HG02678 (cell line): ENCODE measurements at regions not wholly inside any gene's neighbourhood (a gene's known extent, or its start where the extent isn't known, plus 50 kb on each side); places are given as distances from the start of the nearest gene placed in this dataset.

Experiments used
- ATAC-seq: cut with Tn5 transposase; IDR thresholded peaks from one replicate; pipeline ENCODE4 v1.9.1; 2021; ENCODE audit warnings: mild to moderate bottlenecking, moderate library complexity; ENCODE audit not compliant: unreplicated experiment

GRCh38 chr2:236688157-236688556 lies 118.5 kb downstream of the ACKR3 start:
- ATAC-seq: no peak

- ATAC-seq: no peak
Measured at GRCh38 chr2:236688563-236689392, 119.2 kb downstream of the ACKR3 start.

- no peak for ATAC-seq
Measured at GRCh38 chr2:236689393-236689700, 119.7 kb downstream of the ACKR3 start.

- no peak for ATAC-seq
Measured at GRCh38 chr2:236689981-236690380, 120.4 kb downstream of the ACKR3 start.

- ATAC-seq: no peak
Measured at GRCh38 chr2:236690726-236691125, 121.1 kb downstream of the ACKR3 start.

GRCh38 chr2:236691799-236692167 lies 122.2 kb downstream of the ACKR3 start:
- ATAC-seq: no peak

- ATAC-seq: no peak
Measured at GRCh38 chr2:236692937-236693336, 123.3 kb downstream of the ACKR3 start.

GRCh38 chr2:236693531-236693930 lies 123.9 kb downstream of the ACKR3 start:
- ATAC-seq: no peak

- no peak for ATAC-seq
Measured at GRCh38 chr2:236694146-236694888, 124.7 kb downstream of the ACKR3 start.

- no peak for ATAC-seq
Measured at GRCh38 chr2:236696834-236697233, 127.2 kb downstream of the ACKR3 start.

GRCh38 chr2:236698016-236698627 lies 128.5 kb downstream of the ACKR3 start:
- no peak for ATAC-seq

GRCh38 chr2:236700703-236701102 lies 131.1 kb downstream of the ACKR3 start:
- no peak for ATAC-seq

GRCh38 chr2:236702657-236703372 lies 133.2 kb downstream of the ACKR3 start:
- no peak for ATAC-seq

- no peak for ATAC-seq
Measured at GRCh38 chr2:236703373-236703709, 133.7 kb downstream of the ACKR3 start.

- no peak for ATAC-seq
Measured at GRCh38 chr2:236703906-236704305, 134.3 kb downstream of the ACKR3 start.

GRCh38 chr2:236704887-236705286 lies 135.3 kb downstream of the ACKR3 start:
- ATAC-seq: no peak

GRCh38 chr2:236705295-236706105 lies 135.9 kb downstream of the ACKR3 start:
- ATAC-seq: no peak

GRCh38 chr2:236706288-236706687 lies 136.7 kb downstream of the ACKR3 start:
- no peak for ATAC-seq

- no peak for ATAC-seq
Measured at GRCh38 chr2:236706803-236707202, 137.2 kb downstream of the ACKR3 start.

GRCh38 chr2:236711440-236711839 lies 141.8 kb downstream of the ACKR3 start:
- no peak for ATAC-seq

- ATAC-seq: no peak
Measured at GRCh38 chr2:236712304-236712703, 142.7 kb downstream of the ACKR3 start.
